Caco-2 (cell line): ENCODE measurements at regions not wholly inside any gene's neighbourhood (a gene's known extent, or its start where the extent isn't known, plus 50 kb on each side); places are given as distances from the start of the nearest gene placed in this dataset.

Experiments used
- BruUV-seq: library from RNA; stranded (reverse); fragments of 400-500 nt; replicated peaks from 2 replicates; lab custom pipeline; 2021; lab: Mats Ljungman, UMichigan
- CTCF ChIA-PET: fragments of 300-600 bp; sonication (Branson Sonifier 250); formaldehyde crosslinking; loops from one replicate; lab custom pipeline; 2022; ENCODE audit warnings: antibody characterized with exemption; lab: Charles Lee
- POLR2A ChIA-PET: fragments of 300-600 bp; sonication (Branson Sonifier 250); formaldehyde crosslinking; loops from one replicate; lab custom pipeline; 2022; ENCODE audit warnings: antibody characterized with exemption; lab: Charles Lee
- DNase-seq, 2 experiments: peaks; one replicate each; pipeline versions ENCODE4 v3.0.0 to v3.0.0-alpha.2; 2020 to 2022
- H3K27me3 ChIP-seq: replicated peaks from 2 replicates; pipeline ENCODE4 v1.6.0; 2011; ENCODE audit warnings: low read length; ENCODE audit not compliant: control insufficient read depth, insufficient read depth
- H3K36me3 ChIP-seq: 2 replicates; pipeline ENCODE4 v1.5.1; 2011; ENCODE audit warnings: low read length; ENCODE audit not compliant: control insufficient read depth, insufficient read depth
- H3K4me1 ChIP-seq: fragments of 250-450 bp; sonication (Bioruptor Pico); 2 replicates; pipeline ENCODE4 v1.5.1; 2020; ENCODE audit warnings: mild to moderate bottlenecking
- H3K4me3 ChIP-seq: 2 replicates; pipeline ENCODE4 v1.5.1; 2011; ENCODE audit warnings: low read depth, mild to moderate bottlenecking, control low read depth, low read length
- H3K9me3 ChIP-seq: fragments of 250-450 bp; sonication (Bioruptor Pico); 2 replicates; pipeline ENCODE4 v1.5.1; 2020; ENCODE audit warnings: mild to moderate bottlenecking, moderate library complexity
- H3K27ac Mint-ChIP-seq: one replicate; pipeline ENCODE4 v1.8.0; 2022; ENCODE audit warnings: mixed read lengths; ENCODE audit not compliant: unreplicated experiment
- H3K27me3 Mint-ChIP-seq: one replicate; pipeline ENCODE4 v1.8.0; 2022; ENCODE audit warnings: mixed read lengths; ENCODE audit not compliant: insufficient read depth, unreplicated experiment
- H3K36me3 Mint-ChIP-seq: one replicate; pipeline ENCODE4 v1.8.0; 2022; ENCODE audit warnings: mild to moderate bottlenecking, mixed read lengths; ENCODE audit not compliant: insufficient read depth, unreplicated experiment
- H3K4me1 Mint-ChIP-seq: one replicate; pipeline ENCODE4 v1.8.0; 2022; ENCODE audit warnings: low read depth, mixed read lengths; ENCODE audit not compliant: unreplicated experiment
- H3K4me3 Mint-ChIP-seq: one replicate; pipeline ENCODE4 v1.8.0; 2022; ENCODE audit warnings: mild to moderate bottlenecking, moderate library complexity, mixed read lengths; ENCODE audit not compliant: unreplicated experiment
- H3K9me3 Mint-ChIP-seq: one replicate; pipeline ENCODE4 v1.8.0; 2022; ENCODE audit warnings: mixed read lengths; ENCODE audit not compliant: unreplicated experiment
- CTCF ChIP-seq, 2 experiments: fragments of 200-600 bp in 1 of 2; IDR thresholded peaks; 1 replicate in 1 of 2; 2 replicates in 1 of 2; pipeline versions ENCODE4 v1.5.1 to v1.8.0; 2011 to 2022; ENCODE audit warnings: antibody characterized with exemption in 1 of 2, control low read depth in 1 of 2, inconsistent platforms in 1 of 2, low read depth in 1 of 2, low read length in 1 of 2, mild to moderate bottlenecking in 1 of 2, moderate library complexity in 1 of 2; ENCODE audit not compliant: insufficient read depth in 1 of 2, severe bottlenecking in 1 of 2, unreplicated experiment in 1 of 2
- intact Hi-C: fragments of 100-400 bp; cut with micrococcal nuclease; formaldehyde crosslinking; loops from one replicate; pipeline ENCODE4 v1.10.0; 2022; ENCODE audit not compliant: unreplicated experiment

GRCh38 chr9:82308836-82309235, 320.3 kb downstream of the SPATA31D1 start:
- Histone ChIP-seq H3K4me1 (no peaks in the 10 kb centered on the region), H3K36me3 (no peaks in the 10 kb centered on the region), H3K27me3 (no peaks in the 10 kb centered on the region), H3K4me3 (no peak overlapping the region), H3K9me3 (no peaks in the 10 kb centered on the region)
- Mint-ChIP-seq H3K36me3 (no peaks in the 10 kb centered on the region), H3K4me3 (no peak overlapping the region), H3K4me1 (no peaks in the 10 kb centered on the region), H3K9me3 (peaks cover 9% of the 10 kb centered on the region), H3K27me3 (no peaks in the 10 kb centered on the region), H3K27ac (no peak overlapping the region)
- ChIA-PET POLR2A (no interaction called here), CTCF (no interaction called here)
- no TSS peak for BruUV-seq
- no peak for DNase-seq
- intact Hi-C loops, result no loop called here
- TF ChIP-seq CTCF (IDR thresholded peaks at IDR 0.05; ENCODE audit: insufficient read depth in 1 of 2, low read depth in 1 of 2, low read length in 1 of 2, severe bottlenecking in 1 of 2, unreplicated experiment in 1 of 2), result no peak

GRCh38 chr9:82313697-82314096, 325.1 kb downstream of the SPATA31D1 start:
- Mint-ChIP-seq H3K27ac (no peak overlapping the region), H3K9me3 (peaks cover 9% of the 10 kb centered on the region), H3K27me3 (no peaks in the 10 kb centered on the region), H3K36me3 (no peaks in the 10 kb centered on the region), H3K4me1 (no peaks in the 10 kb centered on the region), H3K4me3 (no peak overlapping the region)
- CTCF ChIA-PET, result no interaction called here
- TF ChIP-seq CTCF (IDR thresholded peaks at IDR 0.05; ENCODE audit: insufficient read depth in 1 of 2, low read depth in 1 of 2, low read length in 1 of 2, severe bottlenecking in 1 of 2, unreplicated experiment in 1 of 2), result no peak
- no peaks in the 10 kb centered on the region for H3K36me3 ChIP-seq
- no peaks in the 10 kb centered on the region for H3K9me3 ChIP-seq
- H3K4me3 ChIP-seq, result no peak overlapping the region
- no TSS peak for BruUV-seq
- H3K4me1 ChIP-seq, result no peaks in the 10 kb centered on the region
- POLR2A ChIA-PET, result no interaction called here
- no peak for DNase-seq
- intact Hi-C loops, result no loop called here
- no peaks in the 10 kb centered on the region for H3K27me3 ChIP-seq

- Mint-ChIP-seq H3K27ac (no peak overlapping the region), H3K9me3 (no peaks in the 10 kb centered on the region), H3K4me3 (no peak overlapping the region), H3K36me3 (no peaks in the 10 kb centered on the region), H3K27me3 (no peaks in the 10 kb centered on the region), H3K4me1 (no peaks in the 10 kb centered on the region)
- Histone ChIP-seq H3K4me3 (no peak overlapping the region), H3K4me1 (no peaks in the 10 kb centered on the region), H3K9me3 (no peaks in the 10 kb centered on the region), H3K27me3 (no peaks in the 10 kb centered on the region), H3K36me3 (no peaks in the 10 kb centered on the region)
- no peak for DNase-seq
- ChIA-PET POLR2A (no interaction called here), CTCF (no interaction called here)
- no TSS peak for BruUV-seq
- no peak for TF ChIP-seq CTCF (IDR thresholded peaks at IDR 0.05; ENCODE audit: insufficient read depth in 1 of 2, low read depth in 1 of 2, low read length in 1 of 2, severe bottlenecking in 1 of 2, unreplicated experiment in 1 of 2)
- intact Hi-C loops, result no loop called here
Observed at GRCh38 chr9:82320566-82320965, 332.0 kb downstream of the SPATA31D1 start.
